GM21619 (cell line): ENCODE measurements at regions not wholly inside any gene's neighbourhood (a gene's known extent, or its start where the extent isn't known, plus 50 kb on each side); places are given as distances from the start of the nearest gene placed in this dataset.
"Not testable (repeated sequence)": the region's sequence is repeated elsewhere in the genome, so short reads cannot be mapped to it uniquely, and the experiment has no call there.

Experiments used
- ATAC-seq: cut with Tn5 transposase; IDR thresholded peaks from one replicate; pipeline ENCODE4 v1.9.1; 2021; ENCODE audit not compliant: unreplicated experiment

DNA sequence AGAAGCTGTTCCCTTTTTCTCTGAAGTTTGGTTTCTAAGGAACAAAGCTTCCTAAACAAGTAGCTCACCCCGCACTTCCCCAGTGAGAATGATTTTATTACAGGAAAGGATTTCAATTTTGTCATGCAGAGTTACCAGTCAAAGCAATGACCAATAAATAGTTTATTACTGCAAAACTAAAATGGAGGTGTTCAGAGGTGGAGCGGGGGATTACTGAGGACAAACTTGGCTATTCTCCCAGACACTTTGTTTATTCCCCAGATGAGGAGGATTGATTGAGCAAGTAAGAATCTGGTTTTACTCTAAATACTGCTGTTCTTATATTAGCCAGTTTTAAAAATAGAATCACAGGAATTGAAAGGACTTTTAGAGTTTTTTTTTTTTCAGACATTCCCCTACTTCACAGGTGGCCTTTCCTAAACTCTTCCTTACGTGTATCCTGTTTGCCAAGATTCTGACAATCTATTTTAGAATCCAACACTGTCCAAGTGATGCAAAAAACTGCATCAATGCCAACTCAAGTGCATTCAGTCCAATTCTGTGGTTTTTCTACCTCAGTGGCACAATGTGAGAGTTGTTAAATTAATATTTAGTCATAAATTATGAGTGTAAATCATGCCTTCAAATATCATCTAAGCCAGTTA is 136.1 kb downstream of the TNFSF18 start:
- no peak for ATAC-seq

- no peak for ATAC-seq
Measured at GRCh38 chr1:172915271-172915670, 135.5 kb downstream of the TNFSF18 start.

- ATAC-seq = no peak
Measured at GRCh38 chr1:172916116-172916515, 134.6 kb downstream of the TNFSF18 start.

DNA sequence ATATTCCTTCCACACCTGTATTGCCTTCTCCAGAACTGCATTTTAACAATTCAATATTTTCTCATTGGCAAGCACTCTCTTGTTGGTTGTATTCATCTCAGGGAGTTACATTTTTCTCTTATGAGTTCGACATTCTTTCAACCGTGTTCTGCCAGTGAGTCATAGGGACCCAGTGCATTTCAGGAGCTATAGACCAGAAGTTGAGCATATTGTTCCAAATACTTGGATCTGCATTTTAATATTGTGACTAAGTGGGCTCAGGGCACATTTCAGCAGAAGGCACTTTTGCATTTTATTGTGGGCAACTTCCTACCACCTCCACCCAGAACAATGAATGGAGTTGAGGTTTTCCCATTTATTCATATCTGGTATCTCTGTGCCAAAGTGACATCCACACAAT is 132.8 kb downstream of the TNFSF18 start:
- ATAC-seq = no peak

GRCh38 chr1:172918478-172918877 is 132.3 kb downstream of the TNFSF18 start:
- no peak for ATAC-seq

DNA sequence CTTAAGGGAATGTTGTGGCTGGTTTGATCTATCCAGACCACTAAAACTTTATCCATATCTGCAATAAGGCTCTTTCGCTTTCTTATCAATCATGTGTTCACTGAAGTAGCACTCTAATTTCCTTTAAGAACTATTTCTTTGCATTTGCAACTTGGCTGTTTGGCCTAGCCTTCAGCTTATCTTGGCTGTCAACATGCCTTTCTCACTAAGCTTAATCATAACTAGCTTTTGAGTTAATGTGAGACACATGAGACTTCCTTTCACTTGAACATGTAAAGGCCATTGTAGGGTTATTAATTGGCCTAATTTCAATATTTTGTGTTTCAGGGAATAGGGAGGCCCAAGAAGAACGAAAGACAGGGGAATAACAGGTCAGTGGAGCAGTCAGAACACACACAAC is 124.7 kb downstream of the TNFSF18 start:
- ATAC-seq = no peak

GRCh38 chr1:172928412-172928811 is 122.3 kb downstream of the TNFSF18 start:
- no peak for ATAC-seq

DNA sequence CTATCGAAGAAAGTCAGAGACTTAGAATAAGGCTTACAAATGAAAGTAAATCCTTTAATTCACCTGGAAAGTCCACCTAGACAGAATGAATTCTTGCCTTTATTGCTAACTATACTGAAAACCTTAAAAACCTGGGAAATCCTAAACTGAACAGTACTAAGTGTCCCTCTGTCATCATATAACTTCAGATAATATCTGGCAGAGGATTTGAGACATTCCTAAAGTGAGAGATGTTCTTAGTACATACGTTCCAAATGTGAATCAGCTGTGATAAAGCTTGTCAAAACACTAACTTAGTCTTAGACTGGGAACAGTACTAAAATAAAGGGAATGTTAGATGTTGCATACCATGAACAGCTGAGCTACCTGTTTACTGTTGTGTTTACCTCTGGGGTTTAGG is 121.7 kb downstream of the TNFSF18 start:
- no peak for ATAC-seq

DNA sequence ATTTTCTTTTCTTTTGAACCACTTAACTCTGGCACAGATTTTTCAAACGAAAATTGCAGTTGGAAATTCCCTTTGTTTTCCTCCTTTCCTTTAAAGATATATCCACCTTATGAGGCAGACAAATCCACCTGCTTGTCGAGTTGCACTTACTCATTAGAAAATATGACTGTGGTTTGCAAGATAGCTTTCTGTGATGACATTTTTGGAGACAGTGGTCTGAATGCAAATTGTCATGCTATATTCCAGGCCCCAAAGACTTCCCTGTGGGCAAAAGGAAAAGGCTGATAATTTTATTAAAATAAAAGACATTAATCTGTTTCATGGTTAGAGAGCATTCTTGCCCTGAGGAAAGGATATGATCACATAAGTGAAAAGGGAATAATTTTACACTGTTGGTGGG is 120.6 kb downstream of the TNFSF18 start:
- no peak for ATAC-seq

- no peak for ATAC-seq
Measured at GRCh38 chr1:172931340-172931739, 119.4 kb downstream of the TNFSF18 start.

GRCh38 chr1:172931761-172932160 is 119.0 kb downstream of the TNFSF18 start:
- ATAC-seq = no peak

- ATAC-seq = no peak
Measured at GRCh38 chr1:172932981-172933380, 117.8 kb downstream of the TNFSF18 start.

DNA sequence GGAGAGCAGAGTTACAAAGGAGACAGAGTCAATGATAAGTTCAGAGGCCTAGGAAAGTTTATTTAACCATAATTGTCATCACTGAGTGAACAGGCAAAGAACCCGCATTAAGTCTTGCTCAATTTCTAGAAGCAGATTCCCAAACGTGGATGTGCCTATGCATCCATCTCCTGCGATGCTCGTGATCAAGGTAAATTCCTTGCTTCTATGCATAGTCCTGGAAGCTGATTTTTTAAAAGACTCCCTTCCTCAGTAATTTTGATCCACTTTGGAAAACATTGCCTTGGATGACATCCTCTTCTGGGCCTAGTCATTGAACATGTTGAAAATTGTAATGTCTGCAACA is 116.4 kb downstream of the TNFSF18 start:
- ATAC-seq = no peak

DNA sequence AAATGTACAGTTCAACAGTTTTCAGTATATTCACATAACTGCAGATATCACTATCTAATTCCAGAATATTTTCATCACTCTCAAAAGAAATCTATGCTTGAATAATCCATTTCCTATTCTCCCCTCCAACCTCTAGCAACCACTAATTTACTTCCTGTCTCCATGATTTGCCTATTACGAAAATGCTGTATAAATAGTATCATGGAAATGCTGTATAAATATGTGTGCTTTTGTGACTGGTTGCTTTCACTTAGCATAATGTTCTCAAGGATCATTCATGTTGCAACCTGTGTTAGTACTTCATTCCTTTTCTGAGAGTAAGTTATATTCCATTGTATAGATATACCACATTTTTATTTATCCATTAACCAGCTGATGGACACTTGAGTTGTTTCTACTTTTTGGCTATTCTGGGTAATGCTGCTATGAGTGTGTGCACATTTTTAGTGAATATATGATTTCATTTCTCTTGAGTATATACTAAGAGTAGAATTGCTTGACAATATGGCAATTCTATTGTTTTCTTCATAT is 115.6 kb downstream of the TNFSF18 start:
- ATAC-seq = no peak

DNA sequence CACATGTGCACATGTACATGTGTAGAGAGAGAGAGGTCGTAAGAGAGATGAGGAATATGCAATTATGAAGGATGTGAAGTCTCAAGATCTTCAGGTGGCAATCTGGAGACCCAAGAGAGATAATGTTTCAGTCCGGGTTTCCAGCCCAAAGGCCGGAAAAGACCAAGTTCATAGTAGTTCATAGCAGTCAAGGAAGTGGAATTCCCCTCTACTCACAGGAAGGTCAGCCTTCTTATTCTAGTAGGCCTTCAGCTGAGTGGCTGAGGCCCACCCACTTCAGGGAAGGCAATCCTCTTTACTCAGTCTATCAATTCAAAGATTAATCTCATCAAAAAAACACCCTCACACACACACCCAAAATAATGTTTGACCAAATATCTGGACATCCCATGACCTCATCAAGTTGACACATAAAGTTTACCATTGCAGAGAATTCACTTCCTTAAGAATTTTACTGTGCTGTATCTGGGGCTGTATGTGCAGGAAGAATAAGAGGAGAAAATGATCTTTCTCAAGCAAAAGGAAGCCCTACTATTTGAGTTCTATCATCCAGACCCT is 114.6 kb downstream of the TNFSF18 start:
- ATAC-seq = no peak

GRCh38 chr1:172938681-172939080 is 112.1 kb downstream of the TNFSF18 start:
- no peak for ATAC-seq

- no peak for ATAC-seq
Measured at GRCh38 chr1:172939475-172939874, 111.3 kb downstream of the TNFSF18 start.

- ATAC-seq = no peak
Measured at GRCh38 chr1:172940174-172940855, 110.4 kb downstream of the TNFSF18 start.

- no peak for ATAC-seq
Measured at GRCh38 chr1:172941471-172941870, 109.3 kb downstream of the TNFSF18 start.

GRCh38 chr1:172941945-172942344 is 108.8 kb downstream of the TNFSF18 start:
- ATAC-seq = no peak

- ATAC-seq = not testable (repeated sequence)
Measured at GRCh38 chr1:172943138-172943537, 107.6 kb downstream of the TNFSF18 start.

- ATAC-seq = no peak
Measured at GRCh38 chr1:172944931-172945330, 105.8 kb downstream of the TNFSF18 start.
